Activated CD4-positive, alpha-beta T cell treated with anti-CD3 and anti-CD28 coated beads for 48 hours (primary cell): ENCODE measurements at regions not wholly inside any gene's neighbourhood (a gene's known extent, or its start where the extent isn't known, plus 50 kb on each side); places are given as distances from the start of the nearest gene placed in this dataset.

Experiments used
- DNase-seq: peaks from one replicate; pipeline ENCODE4 v3.0.0-alpha.2; 2020

DNA sequence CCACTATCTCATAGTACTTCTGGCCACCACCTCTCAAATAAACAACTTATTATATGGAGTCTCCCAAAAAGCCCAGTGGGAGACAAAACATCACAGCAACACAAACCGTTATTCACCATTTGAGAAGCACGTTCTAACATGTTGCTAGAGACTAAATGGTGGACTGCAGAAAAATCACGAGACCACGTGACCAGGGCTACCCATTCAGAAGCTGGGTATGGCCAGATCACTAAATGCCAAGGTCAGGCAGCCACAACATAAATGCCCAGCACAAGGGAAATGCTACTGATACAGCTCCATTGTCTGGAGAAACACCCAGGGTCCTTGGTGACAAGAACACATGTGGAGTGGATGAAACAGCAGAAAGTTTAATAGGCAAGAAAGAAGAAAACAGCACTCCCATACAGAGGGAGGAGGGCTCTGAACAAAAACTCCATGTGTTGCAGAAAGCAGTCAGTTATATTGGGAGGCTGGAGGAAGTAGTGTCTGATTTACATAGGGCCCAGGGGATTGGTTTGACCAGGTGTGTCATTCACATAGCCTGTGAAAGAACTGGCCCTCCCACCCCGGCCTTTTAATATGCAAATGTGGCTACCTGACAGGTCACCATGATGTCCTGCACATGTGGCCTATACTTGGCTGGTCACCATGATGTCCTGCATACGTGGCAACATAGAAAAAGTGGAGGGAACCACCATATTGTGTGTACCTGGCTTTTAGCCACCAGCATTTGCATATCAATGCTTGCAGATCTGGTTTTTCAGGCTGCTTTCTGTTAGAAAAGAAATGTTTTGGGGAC lies 97.2 kb downstream of the TRIM36 start:
- DNase-seq, result no peak

DNA sequence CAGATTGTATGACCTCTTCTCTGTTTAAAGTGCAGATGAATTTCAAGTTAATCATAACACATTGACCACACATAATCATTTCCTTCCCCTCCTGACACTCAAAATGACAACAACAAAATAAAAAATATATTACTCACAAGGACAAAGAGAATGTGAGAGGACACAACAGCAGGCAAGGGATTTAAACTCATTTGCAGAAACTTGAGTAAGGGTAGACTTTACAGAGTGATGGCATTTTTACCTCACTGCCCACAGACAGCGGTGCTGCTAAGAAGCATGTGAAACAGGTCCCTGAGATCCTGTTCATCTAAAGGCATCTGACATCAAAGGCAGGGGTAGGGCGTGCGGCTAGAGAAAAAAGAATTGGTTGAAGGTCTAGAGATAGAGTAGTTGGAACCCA lies 99.0 kb downstream of the TRIM36 start:
- DNase-seq, result no peak

DNA sequence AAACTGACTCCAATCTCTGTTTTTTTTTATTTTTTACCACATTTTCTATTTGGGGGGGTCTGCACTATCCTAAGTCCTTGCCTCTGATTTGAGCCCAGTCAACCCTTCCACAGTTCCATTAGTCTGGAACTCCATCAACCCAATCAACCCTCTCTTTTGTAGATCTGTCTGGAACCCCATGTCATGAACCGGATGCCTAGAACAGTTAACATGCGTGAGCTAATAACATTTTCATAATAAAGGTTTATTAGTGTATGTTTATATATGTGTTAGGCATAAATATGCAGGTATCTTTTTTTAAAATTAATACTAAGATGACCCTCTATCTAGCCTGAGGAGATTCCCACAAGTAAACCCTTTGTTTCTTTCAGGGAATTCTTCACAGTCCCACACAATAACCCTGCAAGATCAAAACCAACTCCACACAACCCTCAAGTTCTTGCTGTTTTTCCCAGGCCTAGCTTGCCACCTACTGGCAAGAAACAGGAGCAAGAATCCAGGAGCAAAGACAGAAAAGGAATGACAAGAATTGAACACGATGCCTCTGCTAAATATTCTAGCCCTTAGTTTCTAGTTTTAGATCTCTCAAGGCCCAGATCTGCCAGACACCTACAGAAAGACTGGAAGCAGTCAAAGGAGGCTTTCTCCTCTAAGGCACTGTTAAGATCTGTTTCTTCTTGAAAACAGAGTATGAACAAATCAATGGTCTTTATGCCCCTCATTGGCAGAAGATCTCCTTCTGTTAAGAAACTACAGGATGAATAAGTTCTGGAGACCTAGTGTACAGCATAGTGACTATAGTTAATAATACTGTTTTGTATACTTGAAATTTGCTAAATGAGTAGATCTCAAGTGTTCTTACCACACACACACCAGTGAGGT lies 100.4 kb downstream of the TRIM36 start:
- DNase-seq, result peak; percentile 22

DNA sequence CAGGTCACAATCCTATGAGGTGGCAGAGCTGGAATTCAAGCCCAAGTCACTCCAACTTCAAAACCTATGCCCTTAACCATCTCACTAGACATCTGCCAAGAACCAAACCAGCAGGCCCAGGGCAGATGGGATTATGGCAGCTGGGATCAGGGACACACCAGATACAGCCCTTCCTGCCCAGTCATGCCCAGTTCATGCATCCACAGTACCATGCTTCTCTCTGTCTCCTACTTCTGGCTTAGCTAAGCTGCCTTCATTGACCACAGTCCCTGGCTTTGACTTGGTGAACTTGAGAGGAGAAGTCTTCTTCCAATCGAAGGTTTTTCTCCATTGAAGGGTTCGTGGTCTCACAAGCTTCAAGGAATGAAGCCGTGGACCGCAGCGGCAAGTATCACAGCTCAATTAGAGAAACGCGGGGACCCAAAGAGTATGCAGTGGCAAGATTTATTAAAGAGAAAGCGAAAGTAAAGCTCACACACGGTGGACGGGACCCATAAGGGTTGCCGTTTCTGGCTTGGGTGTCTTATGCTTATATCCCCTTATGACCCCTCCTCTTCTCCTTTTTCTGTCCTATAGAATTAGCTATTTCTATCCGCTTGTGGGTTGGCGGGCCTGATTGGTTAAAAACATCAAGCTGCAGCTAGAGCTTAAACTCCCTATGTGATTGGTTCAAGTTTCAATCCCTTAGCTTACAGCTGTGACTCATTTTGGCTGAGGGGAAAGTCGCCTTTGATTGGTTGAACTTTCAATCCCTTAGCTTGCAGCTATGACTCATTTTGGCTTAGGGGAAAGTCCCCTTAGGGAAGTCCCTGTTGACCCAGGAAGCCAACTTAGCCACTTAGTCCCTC lies 101.2 kb downstream of the TRIM36 start:
- DNase-seq, result peak; percentile 43

DNA sequence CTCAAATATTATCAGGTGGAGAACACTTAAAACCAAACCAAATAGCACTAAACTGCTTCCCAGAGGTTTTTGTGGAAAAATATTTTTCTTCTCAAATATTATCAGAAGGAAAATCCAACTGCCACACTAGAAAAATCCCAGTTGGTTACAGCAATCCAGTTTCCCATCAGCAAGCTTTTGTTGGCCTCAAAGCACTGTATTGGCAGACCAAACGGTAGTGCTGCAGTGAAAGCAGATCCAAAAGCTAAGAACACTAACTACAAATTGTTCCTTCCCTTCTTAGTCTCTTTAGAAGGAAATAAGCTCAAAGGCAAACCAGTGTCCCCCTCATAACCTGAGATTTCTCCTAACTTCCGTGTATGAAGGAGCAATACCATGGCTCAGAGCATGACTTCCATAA lies 105.3 kb downstream of the TRIM36 start:
- no peak for DNase-seq

DNA sequence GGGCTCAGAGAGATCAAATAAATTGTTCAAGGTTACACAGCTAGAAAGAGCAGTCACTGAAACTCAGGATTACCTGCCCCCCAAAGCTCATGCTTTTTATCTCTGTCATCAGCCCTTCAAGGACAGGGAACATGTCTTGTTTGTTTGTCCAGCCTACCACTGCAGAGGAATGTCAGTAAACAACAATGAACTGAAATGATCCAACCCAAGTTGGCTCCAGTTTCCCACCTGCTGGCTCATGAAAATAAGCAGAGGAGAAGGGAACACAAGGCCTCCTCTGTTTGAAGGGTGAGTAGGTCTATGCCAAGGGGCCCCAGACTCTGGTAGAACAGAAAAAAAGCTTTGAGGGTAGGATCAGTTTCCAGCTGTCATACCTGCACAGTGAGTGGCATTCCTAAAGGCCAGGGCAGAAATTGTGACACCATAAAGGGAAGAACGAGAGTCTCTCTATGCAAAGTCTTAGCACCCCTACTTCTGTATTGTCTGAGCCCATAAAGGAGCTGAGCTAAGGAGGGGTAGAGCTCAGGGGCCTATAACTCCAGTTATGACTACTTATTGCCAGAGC lies 115.2 kb downstream of the TRIM36 start:
- no peak for DNase-seq

DNA sequence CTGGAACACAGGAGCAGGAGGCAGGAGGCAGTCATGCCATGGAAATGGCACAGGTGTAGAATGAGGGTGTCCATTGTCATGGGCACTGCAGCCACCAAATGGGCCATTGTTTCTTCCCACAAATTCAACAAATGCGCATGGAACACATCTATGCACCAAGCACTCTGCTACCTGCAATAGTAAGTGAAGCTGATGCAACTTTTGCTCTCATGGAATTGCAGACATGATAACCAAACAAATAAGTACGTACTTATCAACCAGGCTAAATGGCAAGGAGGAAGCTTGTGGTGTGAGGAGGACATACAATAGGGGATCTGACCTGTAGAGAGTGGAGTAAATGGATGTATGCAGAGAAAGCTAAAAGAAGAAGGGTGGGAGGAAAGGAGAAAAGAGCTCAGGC lies 116.8 kb downstream of the TRIM36 start:
- DNase-seq, result no peak

DNA sequence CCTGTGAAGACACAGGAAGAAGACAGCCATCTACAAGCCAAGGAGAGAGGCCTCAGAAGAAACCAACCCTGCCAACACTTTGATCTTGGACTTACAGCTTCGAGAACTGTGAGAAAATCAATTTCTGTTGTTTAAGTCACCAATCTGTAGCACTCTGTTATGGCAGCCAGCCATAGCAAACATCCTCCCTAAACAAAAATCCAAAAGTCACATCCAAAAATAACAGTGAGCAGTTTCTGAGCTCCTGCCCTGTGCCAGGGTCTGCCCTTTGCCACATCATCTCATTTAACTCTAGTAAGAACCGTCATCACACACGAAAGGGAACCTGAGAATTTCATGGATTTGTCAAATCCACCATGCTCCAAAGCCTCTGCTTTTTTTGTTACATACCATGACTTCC lies 118.8 kb downstream of the TRIM36 start:
- no peak for DNase-seq

DNA sequence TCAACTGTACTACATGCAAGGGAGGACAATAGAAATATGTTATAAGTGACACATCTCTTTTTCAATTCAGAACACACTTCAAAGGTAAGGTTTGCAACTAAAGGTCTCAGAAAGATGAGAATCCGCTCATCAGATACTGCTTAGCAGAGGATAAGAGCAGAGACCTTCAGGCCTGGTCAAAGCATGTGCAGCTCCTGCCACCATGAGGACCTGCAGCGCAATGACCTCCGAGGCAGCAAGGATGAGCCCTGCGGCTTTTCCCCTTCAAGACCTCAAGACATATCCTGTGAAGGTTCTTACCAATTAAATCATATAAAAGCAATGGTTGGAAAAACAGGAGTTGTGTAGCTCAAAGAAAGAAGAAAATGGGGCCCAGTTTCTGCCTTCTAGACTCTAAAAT lies 135.8 kb downstream of the TRIM36 start:
- DNase-seq, result no peak

DNA sequence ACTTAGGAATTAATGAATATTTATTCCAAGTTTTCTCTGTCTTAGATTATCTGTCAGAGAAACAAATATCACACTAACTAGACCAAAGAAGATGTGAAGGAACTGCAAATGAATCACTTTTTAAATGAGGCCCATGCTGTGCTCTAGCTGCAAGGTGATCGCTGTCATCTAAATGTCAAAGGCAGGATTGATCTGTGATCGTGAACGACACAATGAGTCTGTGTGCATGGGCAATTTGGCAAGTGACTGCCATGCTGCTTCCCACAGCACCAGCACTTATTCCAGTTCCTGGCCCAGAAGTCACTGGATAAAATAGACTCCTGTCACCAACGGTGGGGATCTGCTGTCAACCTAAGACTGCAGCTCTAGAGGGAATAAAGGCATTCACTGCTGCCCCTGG lies 141.2 kb downstream of the TRIM36 start:
- DNase-seq, result no peak

DNA sequence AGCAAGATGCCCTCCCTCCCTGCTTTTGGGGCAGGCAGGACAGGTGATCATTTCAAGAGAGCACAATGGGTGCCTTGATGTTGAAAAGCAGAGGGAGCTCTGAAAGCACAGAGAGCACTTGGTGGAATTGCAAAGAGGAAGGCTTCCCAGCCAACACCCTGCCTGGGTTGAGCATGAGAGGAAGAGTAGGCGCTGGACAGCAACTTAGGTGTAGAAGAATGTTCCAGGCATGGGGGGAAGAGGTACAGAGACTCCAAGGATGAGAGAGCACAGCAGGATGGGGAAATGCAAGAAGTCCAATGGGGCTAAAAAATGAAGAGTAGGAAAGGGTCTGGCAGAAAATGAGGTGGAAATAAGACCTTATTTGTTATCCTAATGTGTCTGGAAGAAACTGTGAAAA lies 144.8 kb downstream of the TRIM36 start:
- no peak for DNase-seq

DNA sequence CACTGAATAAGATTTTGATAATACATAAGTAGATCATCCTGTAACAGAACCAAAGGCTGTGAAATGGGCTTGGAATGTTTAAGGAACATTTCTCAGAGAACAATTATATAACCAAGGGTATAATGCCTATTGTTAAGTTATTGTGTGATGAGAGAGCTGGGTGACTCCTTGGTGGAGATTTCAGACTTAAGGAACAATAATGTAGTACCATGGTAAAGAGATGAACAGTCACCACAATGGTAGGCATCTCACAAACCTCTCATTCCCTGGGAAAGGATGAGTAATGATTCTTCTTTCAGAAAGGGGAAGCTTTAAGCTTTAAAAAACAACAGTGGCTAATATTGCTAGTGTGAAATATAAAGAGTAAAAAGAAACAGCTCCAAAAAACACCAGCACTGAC lies 147.4 kb downstream of the TRIM36 start:
- no peak for DNase-seq

DNA sequence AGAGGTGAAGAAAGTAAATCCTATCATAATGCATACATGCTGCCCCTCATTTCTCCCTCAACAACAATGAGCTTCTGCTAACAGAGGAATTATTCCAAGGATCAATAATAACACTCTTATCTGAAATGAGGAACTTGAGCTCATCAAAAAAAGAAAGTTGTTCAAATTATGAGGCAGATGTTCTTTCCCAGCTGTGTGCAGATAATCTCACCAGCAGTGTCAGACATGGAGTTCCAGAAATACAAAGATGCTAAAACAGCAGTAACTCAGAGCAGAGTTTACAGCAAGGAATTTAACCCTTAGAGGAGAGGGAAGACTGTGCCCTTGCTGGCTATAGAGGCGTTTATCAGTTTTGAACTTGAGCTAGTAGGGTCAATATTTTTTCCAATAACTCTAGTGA lies 153.1 kb downstream of the TRIM36 start:
- no peak for DNase-seq

DNA sequence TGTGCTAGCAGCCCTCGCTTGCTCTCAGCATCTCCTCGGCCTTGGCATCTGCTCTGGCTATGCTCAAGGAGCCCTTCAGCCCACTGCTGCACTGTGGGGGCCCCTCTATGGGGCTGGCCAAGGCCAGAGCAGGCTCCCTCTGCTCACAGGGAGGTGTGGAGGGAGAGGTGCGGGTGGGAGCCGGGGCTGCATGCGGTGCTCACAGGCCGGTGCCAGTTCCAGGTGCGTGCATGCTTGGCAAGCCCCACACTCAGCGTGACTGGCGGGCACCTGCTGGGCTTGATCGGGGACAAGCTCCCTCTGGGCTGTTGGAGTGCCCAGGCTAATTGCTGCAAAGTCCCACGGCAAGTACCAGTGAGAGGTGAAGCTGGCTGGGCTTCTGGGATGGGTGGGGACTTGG lies 170.5 kb downstream of the TRIM36 start:
- DNase-seq, result no peak

DNA sequence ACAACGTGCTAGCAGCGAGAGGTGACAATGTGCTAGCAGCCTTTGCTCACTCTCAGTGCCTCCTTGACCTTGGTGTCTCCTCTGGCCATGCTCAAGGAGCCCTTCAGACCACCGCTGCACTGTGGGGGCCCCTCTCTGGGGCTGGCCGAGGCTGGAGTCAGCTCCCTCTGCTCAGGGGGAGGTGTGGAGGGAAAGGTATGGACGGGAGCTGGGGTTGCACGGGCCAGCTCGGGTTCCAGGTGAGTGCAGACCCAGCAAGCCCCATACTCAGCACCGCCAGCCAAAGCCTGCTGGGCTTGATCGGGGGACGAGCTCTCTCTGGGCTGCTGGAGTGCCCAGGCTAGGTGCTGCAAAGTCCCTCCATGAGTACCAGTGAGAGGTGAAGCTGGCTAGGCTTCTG lies 180.2 kb downstream of the TRIM36 start:
- no peak for DNase-seq

DNA sequence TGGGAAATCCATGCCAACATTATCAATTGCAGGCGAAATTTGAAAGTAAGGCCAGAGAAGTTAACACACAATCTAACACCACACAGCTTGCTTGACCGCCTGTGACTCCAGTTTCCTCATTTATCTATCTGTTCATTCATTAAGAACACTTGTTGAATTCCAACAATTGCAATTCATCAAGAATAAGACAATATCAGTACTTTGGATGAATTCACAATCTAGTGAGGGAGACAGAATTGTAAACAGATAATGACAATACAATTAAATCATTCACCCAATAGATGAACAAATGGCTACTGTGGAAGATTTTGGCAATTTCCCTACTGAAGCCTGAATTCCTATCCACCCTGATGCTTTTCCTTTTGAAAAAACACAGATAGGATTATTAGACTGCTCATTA lies 181.6 kb downstream of the TRIM36 start:
- no peak for DNase-seq

DNA sequence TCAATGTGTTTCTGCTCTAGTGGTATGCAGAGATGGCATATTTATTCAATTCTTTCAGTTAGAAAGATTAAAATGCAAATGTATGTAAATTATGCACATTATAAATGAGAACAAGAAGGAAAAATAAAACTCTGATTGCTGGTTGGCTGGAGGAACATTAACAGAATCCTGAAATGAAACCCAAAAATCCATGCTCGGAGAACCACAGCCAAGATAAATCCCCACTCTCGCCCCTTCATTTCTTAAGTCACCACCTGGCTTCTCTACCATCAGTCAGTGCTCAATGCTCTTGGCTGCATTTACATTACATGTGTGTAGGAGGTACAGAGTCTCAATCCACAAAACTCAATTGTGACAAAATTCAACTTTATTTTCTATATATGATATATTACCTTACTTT lies 184.9 kb downstream of the TRIM36 start:
- DNase-seq, result no peak

DNA sequence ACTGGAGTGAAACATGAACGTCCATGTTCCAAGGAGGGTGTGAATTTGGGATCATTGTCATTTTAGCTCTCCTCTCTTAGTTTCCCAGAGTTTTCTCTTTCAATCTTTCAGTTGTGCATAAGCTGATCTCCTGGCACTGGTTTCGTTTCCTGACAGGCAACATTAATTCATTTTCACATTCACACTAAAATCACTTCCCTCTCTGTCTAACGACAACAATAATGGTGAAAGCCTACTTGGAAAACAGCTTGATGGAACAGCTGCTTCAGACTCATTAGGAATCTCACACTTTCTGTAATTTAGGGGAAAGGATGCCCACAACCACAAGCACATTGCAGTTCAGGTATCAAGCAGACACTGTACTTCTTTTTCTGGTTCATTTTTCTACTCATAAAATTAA lies 188.6 kb downstream of the TRIM36 start:
- DNase-seq, result no peak

DNA sequence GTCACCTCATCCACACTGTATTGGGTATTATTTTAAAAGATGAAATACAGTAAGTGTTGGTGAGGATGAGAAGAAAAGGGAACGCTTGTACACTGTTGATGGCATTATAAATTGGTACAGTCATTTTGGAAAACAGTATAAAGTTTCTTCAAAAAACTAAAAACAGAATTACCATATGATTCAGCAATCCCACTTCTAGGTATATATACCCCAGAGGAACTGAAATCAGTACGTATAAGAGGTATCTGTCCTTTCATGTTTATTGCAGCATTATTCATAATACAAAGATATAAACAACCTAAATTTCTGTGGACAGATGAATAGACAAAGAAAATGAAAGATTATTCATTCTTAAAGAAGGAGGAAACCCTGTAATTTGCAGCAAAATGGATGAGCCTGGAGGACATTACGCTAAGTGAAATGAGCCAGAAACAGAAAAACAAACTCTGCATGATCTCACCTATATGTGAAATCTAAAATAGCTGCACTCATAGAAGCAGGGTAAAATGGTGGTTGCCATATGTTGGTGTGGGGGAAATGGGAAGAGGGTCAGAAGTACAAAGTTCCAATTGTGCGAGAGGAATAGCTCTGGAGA lies 191.6 kb downstream of the TRIM36 start:
- DNase-seq, result no peak

DNA sequence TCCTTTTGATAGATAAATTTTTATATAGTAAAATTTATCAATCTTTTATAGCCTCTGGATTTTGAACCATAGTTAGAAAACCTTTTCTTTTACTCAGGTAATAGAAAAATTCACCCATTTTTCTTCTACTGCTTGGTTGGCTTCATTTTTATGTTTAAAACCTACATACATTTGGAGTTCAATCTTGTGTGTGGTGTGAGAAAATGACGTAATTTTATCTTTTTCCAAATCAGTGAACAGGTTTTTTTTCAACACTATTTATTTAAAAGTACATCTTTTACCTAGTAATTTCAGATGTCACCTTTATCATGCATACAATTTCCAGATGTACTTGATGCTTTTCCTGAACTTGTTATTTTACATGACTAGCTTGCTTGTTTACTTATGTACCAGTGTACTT lies 200.2 kb downstream of the TRIM36 start:
- DNase-seq, result no peak

DNA sequence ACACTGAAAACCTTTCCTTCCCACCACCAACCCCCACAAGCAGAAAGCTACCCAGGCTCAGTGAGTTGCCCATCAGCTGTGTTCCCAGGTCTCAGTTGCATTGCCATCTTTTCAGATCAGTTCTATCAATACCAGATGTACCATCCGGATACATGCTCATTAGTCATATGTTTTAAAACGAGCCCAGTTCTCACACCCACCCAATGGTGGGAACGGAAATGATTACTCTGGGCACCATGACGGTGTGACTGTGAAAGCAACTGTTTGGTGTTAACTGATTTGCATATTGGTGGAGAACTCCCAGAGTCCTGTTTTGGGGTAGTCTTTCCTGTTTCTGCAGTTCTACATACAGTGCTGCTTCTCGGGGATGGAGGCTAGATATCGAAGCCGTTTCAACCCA lies 212.3 kb downstream of the TRIM36 start:
- no peak for DNase-seq

DNA sequence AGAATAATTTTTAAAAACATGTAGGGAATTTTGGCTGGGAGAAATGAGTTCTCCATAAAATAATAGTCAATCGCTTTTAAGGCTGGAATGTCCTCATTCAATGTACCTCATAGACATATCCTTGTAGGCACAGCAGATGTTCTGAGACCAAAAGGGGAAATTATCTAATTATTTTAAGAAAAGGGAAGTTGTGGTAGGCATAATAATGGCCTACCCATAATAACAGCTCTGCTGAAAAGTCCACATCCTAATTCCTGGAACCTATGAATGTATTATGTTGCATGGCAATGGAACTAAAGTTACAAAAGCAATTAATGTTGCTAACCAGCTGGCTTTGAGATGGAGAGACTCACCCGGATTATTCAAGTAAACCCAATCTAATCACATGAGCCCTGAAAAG lies 216.1 kb downstream of the TRIM36 start:
- no peak for DNase-seq

DNA sequence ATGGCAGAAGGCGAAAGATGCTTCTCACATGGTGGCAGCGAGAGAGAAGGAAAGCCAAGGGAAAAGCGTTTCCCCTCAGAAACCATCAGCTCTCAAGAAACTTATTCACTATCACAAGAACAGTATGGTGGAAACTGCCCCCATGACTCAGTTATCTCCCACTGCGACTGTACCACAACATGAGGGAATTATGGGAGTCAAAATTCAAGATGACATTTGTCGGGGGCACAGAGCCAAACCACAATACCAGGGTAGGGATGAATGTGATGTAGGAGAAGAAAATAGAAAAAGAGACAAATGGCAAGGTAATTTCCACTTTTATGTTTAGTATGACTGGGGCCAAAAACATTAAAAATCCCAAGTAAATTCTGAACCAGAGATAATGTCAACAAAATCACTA lies 216.8 kb downstream of the TRIM36 start:
- no peak for DNase-seq
